ENCODE measurements at regions not wholly inside any gene's neighbourhood (a gene's known extent, or its start where the extent isn't known, plus 50 kb on each side); places are given as distances from the start of the nearest gene placed in this dataset.

DNA sequence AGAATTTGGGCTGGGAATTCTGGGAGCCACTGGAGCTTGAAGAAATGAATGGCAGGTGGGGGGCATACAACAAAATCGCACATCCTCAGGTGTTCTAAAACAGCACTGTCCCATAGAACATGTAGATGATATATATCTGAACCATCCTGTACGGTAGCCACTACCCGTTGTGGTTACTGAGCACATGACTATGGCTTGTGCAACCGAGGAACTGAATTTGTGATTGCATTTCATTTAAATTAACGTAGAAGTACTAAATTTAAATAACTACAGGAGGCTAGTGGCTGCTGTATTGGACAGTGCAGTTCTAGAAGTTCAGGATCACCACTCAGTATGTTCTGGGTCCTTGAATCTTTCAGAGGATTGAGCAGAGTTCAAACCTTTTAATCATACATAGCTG is 172.4 kb downstream of the PHETA1 start:
- no peak for DNase-seq (ENCODE audit: low read depth)

DNA sequence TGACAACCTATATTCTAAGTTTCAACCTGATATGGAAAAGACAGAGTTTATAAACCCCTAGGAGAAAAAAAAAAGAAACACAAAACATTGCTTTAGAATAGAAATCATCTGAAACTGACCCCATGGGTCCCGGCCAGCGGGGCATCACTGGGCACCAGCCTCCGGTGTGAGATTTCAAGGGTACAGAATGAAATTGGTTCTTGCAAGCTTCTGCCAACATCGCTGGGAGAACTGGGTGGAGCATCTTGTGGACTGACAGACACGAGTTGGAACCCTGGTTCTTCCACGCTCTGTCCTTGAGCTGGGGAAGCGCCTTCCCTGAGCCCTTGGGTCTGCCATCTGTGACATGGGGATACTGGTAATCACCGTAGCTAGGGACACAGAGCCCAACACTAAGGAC is 173.6 kb downstream of the PHETA1 start:
- no peak for DNase-seq (ENCODE audit: low read depth)

DNA sequence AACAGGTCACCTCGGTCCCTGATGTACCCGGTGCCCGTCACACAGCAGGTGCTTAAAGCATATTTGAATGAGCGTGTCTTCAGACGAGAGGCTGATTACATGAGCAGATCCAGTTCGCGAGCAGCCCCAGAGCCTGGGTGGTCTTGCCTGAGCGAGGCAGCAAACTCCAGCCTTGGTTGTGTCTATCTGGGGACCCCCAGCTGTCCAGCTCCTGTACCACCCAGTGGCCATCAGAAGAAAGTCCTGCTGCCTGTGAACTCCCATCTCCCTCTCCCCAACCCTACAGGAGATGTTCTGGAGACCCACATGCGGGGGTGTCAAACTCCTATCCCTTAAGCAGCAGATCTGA is 174.2 kb downstream of the PHETA1 start:
- no peak for DNase-seq (ENCODE audit: low read depth)

DNA sequence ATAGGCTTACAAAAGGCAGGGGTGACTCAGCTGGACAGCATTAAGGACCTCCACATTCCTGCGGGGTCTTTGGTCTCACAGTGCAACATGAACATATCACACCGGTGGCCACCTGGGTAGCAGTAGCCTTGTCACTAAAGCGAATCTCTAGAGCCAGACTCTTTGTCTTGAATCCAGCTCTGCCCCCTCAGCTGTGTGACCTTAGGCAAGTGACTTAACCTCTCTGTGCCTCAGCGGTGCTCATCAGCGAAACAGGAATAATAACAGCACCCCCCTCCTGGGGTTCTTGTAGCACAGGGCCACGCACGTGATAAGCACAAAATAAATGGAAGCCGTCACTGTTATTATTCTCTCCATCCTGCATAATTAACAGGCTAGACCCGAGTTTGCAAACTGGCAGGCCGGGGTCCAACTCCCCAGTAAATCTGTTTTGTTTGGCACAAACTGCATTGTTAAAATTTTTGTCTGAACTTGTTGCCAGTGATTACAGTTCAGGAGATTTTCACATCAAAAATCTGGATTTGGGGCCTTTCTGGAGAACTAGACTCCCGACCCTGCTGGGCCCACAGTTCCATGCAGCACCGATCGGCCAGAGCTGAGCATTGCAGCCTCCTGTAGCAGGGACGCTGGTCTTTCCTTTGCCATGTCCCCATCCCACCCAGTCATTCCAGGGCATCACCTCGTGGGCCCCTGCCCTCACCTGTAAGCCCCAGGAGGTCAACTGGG is 174.8 kb downstream of the PHETA1 start:
- DNase-seq (ENCODE audit: low read depth): no peak

DNA sequence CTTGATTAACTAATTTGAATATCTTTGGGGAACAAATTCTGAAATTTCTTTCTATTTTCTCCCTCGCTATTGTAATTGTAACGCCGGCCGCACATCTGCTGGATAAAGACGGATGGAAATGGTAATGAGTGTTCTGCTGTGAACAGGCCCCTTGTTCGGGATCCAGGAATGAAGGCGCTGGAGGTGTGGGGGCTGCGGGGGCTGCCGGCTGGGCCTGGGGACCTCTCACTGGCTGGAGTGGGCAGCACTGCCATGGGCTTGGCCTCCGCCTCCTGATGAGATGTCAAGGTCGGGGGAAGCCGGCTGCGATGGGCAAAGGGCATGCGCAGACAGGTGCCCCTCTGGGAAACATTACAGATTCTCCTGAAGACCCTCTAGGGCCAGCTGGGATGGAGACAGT is 175.4 kb downstream of the PHETA1 start:
- no peak for DNase-seq (ENCODE audit: low read depth)

DNA sequence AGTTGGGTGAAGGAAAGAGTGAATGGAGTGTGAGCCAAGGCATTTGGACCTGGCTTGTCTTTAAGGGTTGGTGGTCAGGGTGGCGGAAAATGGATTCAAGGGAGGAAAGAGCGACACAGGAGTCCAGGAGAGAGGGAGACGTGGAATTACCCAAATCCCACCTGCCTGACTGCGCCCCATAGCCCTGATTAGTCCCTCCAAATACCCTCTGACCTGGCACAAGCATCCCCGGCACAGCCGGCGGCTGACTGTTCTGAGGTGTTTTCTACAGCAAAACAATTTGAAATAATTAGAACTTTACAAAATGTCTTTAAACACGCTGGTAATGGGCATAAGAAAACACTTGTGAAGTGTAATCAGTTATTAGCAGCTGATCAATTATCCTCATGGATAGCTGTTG is 175.8 kb downstream of the PHETA1 start:
- no peak for DNase-seq (ENCODE audit: low read depth)

DNA sequence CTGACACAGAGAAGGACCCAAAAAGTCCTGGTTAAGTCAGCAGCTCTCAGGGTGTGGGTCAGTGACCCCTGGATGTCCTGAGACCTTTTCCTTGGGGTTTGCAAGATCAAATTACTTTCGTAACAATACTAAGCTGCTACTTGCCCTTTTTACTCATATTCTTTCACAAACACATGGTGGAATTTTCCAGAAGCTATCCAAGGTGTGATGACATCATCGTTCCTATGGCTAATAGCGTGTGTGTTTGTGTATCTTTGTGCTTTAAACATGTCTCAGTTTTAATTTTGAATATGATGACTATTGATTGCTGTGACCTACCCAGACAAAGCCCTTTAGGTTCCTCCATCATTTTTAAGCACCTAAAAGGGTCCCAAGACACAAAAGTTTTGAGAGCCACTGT is 176.2 kb downstream of the PHETA1 start:
- no peak for DNase-seq (ENCODE audit: low read depth)

DNA sequence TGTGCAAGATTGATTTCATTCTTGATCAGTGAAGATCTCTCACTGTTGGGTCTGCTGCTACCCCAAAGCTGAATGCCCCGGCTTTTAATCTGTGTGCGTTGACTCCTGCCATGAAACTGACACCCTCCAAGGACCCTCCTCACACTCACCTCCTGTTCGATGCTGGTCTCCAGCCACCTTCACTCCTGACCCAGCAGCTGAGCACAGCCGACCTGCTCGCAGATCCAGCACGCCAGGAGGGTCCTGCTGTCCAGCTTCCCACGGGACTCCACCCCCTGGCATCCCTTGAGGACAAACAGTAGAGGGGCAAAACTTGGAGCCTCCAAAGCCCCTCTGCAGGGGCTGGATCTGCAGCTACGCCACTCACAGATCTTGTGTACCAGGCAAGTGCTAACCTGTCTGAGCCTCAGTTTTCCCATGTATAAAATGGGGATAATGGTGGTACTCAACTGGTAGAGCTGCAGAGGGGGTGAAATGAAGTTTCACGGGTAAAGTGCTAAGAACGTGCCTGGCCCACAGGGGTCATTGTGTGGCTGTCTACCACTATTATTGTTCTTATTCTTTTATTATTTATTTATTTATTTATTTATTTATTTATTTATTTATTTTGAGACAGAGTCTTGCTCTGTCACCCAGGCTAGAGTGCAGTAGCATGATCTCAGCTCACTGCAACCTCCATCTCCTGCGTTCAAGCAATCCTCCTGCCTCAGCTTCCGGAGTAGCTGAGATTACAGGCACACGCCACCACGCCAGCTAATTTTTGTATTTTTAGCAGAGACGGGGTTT is 178.0 kb downstream of the PHETA1 start:
- no peak for DNase-seq (ENCODE audit: low read depth)

DNA sequence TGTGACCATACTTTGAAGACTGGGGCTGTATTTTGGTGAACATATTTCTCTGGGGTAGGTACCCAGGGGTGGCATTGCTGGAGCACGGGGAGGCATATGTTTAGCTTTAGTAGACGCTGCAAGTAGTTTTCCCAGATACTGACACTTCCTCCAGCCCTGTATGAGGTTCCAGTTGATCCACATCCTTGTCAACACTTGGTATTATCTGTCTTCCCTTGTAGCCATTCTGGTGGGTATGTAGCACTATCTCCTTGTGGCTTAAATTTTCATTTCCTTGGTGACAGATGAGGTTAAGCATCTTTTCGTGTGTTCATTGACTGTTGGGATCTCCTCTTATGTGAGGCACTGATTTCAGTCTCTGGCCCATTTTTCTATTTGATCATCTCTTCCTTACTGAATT is 179.1 kb downstream of the PHETA1 start:
- no peak for DNase-seq (ENCODE audit: low read depth)

DNA sequence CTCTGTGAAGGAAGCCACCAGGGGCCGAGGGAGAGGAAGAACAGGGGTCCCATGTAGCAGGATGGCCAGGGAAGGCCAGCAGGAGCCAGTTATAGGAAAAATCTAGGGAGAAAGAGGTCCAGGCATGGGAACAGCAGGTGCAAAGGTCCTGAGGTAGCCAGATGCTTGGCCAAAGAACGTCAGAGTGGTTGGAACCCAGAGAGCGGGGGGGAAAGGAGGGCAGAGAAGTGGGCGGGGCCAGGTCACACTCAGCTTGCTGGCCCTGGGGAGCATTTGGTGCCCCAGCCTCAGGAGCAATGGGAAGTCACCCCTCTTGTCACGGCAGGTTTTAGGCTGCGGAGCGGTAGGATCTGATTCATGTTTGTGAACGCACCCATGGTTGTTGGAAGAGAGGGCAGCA is 180.5 kb downstream of the PHETA1 start:
- no peak for DNase-seq (ENCODE audit: low read depth)

DNA sequence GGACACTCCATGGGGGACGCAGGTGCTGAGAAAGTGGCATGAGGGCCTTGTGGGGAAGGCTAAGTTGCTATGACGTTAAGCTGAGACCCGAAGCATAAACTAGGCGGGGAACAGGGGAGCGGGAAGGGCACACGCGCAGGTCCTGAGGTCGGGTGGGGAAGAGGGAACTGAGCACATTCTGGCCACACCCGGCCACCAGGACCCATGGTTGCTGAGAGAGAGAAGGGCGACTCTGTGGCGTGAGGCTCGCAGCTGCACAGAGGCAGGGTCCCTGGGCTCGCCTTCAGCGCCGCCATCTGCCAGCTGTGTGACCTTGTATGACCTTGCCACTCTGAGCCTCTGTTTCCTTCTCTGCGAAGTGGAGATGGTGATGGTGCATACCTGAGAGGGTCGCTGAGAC is 182.5 kb downstream of the PHETA1 start:
- DNase-seq (ENCODE audit: low read depth): no peak

DNA sequence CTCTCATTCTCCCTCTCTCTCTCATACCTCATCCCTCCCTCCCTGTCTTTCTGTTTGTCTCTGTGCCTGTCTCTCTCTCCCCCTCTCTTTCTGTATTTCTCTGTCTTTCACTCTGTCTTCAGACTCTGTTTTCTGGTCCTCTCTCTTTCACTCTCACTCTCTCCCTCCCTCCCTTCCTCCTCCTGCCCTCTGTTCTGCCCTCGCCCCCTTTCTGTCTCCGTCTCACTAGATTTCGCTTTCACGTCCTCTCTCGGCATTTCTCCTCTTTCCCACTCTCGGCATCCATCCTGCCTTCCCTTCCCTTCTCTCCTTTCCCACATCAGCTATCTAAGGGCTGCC is 183.0 kb downstream of the PHETA1 start:
- no peak for DNase-seq (ENCODE audit: low read depth)

DNA sequence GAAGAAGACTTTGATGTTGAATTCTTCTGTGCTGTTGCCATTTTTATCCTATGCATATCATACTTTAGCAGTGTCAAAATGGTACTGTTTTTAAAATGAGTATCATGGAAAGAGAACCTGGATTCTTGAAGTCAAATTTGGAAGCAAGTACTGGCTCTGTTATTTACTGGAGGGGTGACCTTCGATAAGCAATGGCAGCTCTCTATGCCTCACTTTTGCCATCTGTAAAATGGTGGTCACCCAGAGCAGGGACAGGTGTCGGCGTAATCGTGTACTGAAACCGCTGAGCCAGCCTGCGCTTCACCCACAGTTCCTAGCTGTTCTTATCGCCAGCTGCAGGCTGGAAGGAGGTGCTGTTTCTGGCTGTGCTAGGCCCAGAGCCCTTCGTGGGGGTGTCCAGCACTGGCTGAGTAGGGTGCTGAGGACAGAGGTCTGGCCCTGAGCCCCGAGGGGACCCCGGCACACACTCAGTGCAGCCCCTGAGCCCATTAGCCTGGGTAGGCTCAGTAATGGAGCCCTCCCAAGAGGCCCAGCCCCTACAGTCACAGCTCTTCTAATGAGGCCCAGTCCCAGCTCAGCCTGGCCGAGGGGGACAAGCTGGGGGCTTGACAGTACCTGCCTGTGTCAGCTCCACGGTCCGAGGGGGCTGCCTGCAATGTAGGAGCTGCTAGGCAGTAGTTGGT is 183.5 kb downstream of the PHETA1 start:
- no peak for DNase-seq (ENCODE audit: low read depth)

DNA sequence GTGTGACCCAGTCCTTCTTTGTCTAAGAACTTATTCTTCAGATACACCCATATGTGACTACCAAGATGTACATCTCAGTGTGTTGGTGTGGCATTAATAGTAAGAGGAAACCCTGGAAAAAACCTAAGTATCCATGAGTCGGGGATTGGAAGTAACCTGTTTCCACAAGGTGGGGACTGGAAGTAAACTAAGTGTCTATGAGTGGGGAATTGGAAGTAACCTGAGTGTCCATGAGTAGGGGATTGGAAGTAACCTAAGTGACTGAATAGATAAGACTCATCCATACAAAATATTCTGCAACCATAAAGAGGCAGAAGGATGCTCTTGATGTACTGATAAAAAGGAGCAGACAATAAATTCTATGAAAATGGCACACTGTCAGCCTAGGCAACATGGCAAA is 184.7 kb downstream of the PHETA1 start:
- no peak for DNase-seq (ENCODE audit: low read depth)

DNA sequence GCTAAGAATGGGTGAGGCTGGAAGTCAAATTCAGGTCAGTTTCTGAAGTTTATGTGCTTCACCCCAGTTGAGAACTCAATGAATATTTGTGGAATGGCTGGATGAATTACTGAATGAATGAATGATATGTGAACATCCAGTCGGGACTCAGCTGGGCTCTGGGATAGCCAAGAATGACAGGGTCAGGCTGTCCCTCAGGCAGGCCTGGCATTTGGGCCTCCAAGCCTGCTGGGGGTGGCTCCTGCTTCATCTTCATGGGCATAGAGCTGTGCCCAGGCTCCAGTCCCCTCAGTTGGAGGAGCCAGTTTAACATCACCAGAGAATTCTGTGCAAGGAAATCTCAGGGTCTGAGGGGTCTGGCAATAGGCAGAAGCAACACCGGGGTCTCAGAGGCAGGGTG is 185.8 kb downstream of the PHETA1 start:
- DNase-seq (ENCODE audit: low read depth): no peak

DNA sequence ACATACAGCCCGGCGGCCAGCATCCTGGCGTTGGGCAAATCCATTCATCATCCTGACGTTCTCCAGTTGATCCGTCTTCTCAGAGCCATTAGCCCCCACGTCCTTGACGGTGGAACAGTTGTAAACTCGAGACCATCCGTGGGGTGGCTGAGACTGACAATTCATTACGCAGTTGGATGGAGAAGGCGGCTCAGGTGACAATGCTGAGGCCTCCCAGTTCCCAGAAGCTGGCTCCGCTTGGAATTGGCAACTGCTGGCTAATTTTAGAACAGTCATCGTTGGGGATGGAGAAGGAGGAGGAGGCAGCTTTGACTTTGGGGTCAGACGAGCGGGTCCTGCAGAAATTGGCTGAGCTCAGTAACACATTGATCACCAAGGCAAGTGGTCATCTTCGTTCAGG is 186.5 kb downstream of the PHETA1 start:
- DNase-seq (ENCODE audit: low read depth): no peak

DNA sequence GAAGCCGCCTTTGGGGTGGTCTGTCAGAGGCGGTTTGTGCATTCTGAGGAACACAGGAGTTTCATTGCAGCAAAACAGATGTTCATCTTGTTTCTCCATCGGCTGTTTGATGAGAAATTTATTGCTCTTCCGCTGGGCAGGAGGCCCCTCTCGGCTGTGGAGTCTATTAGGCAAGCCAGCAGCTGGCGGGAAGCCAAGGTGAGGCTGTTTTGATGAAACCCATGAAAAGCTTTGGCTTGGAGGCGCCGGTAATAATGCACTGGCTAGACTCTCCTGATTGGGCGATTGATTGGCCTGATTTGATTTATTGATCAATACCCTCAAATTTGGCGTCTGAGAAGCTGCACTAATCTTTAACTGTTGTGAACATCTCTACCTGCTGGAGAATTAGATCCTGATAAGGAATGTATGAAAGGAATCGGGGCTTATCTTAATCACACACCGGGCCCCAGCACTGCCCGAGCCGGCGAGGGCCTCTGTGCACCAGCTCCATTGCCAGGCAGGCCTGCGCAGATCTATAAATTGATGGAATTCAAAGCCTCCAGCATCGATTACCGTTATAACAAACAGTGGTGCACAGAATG is 187.7 kb downstream of the PHETA1 start:
- DNase-seq (ENCODE audit: low read depth): no peak

DNA sequence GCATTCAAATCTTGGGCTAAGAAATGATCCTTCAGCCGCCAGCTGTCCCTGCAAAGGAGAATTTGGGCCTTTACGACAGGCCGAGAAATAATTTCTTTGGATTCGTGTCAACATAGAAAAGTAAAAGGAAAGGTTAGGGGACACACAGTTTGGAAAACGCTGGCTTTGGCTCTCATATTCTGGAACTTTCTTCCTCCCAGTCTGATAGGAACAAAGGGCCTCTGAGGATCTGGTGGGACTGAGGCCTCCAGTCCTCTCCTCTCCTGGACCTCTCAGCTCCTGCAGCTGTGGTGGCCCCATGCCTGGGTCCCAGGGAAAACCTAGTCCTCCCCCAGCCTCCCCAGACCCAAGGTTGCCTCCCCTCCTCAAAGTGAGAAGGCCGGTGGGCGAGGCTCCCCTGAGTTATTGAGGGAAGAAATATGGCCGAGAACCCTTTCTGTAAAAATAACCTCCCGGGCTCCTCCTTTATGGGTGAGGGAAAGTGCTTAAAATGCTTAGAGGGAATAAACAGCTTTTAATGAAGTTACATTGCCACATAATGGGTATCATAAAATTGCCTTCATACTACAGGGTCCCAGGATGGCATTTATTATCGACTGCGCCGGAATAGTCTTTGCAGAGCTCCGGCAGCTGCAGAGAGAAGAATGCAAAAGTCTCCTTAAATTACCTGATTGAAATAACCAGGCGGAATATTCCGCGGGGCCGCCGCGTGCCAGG is 188.3 kb downstream of the PHETA1 start:
- DNase-seq (ENCODE audit: low read depth): no peak

DNA sequence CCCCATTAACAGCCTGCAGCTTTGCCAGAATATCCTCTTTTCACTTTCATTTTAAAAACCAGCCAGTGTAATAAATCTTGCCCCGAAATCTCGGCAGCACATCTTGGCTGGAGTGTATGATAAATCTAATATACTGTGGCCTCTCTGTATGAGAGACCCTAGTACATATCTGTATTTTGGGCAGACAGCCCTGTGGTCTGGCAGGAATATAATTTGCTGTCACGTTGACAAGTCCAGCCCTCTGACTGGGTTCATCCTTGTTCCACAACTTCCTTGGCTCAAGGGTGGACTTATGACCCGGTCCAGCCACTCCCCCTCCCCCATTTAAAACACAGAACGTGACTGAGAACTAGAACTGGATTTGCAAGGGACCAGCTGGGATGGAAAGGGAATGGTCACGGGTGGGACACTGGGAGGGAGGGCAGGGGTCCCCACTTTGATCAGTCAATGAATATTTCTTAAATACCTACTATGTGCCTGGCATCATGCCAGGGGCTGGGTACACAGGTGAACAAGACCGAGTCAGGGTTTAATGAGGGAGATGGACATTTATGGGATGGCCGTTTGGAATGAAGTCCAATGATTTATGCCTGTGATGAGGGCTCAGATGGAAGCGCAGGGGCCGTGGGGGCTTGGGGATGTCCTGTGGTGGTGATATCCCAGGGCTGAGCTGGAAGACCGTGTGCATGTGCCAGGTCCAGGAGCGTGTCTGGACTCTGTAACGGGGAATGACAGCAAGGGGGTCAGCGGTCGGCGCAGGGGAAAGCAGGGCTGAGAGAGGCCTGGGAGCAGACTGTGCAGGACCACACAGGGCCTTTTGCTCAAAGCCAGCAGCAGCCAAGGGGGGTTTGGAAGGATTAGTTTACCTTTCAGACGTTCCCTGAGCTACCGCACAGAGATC is 190.5 kb downstream of the PHETA1 start:
- DNase-seq (ENCODE audit: low read depth): no peak

DNA sequence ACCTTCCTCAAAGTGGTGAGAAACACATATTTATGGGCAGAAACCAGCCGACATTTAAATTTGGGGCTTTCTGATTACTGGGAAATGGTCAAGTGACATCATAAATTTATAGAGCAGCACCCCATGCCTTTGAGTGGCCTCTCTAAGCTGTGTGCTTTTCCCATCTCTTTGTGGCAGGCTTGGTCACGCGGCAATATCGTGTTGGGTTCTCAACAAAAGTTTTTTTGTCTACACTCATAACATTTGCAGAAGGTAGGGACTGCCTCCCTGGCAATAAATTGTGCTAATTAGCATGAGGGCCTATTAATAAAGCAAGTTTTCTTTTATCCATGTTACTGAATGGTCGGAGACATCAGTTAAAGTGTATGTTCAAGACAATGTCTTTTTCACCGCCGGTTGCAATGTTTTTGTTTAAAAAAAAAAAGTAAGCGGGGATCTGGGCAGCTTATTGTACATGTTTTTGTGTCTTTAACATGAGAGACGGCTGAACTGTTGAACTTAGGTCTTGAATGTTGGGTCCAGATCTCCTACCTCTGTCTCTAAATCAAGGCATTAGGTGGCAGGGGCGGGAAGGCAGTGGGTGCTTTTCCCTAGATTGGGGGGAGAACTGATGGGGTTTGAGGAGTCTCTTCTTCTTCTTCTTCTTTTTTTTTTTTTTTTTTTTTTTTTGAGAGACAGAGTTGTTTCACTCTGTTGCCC is 193.3 kb downstream of the PHETA1 start:
- no peak for DNase-seq (ENCODE audit: low read depth)

DNA sequence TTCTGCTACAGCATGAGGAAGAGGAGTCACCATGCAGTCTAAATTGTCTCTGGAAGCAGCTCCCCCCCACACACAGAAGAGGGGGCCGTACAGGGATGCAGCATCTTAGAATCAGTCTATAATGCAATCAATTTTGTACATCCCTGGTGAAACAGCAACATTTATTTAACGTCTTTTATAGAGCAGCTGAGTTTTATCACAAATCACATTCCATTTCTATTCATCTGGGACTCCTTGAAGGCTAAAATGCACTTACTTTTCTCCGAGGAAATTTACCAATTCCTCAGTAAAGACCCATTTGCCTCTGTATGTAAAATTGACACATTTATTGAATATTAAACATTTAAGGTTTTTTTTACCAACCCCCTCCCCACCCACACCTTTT is 193.9 kb downstream of the PHETA1 start:
- DNase-seq (ENCODE audit: low read depth): no peak
